Stimulated activated naive CD4-positive, alpha-beta T cell (primary cell): ENCODE measurements at regions not wholly inside any gene's neighbourhood (a gene's known extent, or its start where the extent isn't known, plus 50 kb on each side); places are given as distances from the start of the nearest gene placed in this dataset.

ENCODE experiments used
- DNase-seq, 6 experiments: peaks; one replicate each; lab custom pipeline; 2025; lab: John Stamatoyannopoulos, UW

DNA sequence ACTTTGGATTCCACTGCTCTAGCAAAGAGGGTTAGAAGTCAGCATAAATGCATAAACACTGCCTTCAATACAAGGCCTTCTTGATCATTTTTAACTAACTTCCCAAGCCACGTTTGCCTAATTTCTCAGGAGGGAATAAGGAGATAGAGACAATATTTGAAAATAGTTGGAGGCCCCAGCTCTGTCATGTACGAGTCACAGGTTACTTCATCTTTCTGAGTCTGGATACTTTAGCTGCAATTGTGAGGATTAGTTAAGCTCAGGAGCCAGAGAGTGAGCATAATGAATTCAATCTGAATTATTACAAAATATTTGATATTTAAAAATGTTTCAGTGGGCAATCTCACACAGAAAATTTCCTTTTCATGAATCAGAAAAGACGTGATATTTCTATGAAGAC, 298.9 kb downstream of the SHOX2 start:
- no peak for DNase-seq

DNA sequence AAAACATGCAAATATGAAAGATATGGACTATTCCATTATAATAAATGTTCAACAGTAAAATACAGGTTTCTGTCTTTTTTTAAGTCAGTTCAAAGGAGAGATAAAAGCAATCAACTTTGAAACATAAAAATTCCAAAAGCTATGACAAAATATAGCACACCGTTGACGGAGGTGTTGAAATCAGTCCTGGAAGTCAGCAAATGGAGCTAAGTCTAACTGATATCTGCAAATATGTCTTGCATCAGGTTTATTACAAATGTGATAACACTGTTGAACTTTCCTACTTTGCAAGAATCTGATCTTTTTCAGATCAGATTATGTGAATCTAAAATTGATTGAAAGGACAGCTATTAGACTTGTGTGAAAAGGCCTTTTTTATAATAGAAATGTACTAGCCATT, 300.7 kb downstream of the SHOX2 start:
- DNase-seq, result no peak

DNA sequence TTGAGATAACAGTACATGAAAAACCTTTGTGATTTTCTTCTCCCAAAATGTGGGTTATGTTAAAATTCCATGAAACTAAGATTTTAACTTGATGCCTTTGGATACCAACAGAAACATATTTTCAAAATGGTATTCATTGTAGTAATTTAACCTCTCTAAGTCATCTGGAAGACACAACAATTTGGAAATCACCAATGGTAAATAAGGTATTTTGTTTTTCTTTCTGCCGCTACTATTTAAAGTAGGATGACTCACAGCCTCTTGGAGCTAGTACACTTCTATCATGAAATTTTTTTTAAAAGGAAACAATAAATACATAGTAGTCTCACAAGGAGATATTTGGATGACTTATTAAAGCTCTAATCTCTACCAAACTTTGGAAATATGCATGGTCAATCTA, 291.6 kb upstream of the VEPH1 start:
- DNase-seq, result no peak

DNA sequence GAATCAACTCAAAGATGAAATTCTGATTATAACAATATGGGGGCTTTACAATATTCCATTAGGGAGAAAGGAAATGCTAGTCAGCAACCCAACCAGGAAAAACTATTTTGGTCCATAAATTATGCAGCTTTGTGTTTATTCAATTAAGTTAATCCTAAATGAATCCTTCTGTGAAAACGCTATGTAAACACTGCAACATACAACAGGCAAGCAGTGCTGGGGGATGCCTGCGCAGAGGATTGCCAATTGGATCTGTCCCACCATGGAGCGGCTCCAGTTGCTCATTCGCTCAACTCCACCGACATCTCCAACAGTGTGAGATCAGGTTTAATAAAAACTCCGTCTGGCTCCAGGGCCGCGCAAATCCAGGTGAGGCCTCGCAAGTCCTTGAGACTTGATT, 290.5 kb upstream of the VEPH1 start:
- no peak for DNase-seq

DNA sequence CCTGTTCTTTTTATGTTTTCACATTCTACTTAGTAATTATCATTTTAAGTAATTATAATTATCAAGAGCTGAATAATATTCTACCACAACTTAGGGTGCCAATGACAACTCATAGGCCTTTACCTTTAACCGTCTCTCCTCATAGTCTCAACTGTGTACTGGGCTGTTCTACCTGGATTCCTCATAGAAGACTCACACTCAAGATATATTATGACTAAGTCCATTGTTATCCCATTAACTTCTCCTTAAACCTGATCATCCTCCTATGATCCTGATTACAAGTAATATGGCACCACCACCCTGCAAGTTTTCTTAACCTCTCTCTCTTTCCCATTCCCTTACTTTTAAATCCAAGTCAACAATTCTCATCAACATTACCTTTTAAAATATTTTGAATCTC, 285.9 kb upstream of the VEPH1 start:
- no peak for DNase-seq

DNA sequence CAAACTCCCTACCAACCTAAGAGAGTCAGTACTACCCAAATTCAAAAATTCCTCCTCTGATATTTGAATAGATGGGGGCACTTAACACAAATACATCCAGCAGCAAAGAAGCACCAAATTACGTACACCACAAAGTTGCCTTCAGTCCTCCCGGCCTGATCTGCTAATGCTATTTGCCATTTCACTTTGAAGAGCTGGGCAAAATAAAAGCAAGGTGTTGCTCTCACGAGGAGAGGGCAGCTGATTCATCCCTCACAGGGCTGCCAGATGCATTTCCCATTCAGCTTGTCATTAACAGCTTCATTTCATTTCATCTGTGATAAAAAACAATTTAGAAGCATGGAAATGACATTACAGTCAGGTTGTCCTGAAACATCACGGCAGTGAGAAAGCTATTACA, 283.4 kb upstream of the VEPH1 start:
- no peak for DNase-seq

DNA sequence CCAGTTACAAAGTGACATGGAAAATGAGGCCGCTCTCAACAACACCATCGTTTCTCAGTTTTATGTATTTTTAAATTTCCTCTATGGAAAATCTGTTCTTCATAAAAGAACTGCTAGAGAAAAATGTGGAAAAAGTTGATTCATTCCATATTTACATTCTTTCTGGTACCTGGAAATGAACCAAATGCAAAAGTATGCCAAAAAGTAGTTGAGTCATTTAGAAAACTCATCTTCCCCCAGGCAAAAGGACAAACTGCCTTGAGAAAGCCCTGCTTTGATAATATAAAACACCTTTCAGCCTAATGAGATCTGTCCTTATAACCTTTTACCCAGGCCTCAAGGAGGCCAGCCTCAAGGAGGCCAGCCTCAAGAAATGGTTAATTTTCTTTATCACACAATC, 283.0 kb upstream of the VEPH1 start:
- DNase-seq, result no peak

DNA sequence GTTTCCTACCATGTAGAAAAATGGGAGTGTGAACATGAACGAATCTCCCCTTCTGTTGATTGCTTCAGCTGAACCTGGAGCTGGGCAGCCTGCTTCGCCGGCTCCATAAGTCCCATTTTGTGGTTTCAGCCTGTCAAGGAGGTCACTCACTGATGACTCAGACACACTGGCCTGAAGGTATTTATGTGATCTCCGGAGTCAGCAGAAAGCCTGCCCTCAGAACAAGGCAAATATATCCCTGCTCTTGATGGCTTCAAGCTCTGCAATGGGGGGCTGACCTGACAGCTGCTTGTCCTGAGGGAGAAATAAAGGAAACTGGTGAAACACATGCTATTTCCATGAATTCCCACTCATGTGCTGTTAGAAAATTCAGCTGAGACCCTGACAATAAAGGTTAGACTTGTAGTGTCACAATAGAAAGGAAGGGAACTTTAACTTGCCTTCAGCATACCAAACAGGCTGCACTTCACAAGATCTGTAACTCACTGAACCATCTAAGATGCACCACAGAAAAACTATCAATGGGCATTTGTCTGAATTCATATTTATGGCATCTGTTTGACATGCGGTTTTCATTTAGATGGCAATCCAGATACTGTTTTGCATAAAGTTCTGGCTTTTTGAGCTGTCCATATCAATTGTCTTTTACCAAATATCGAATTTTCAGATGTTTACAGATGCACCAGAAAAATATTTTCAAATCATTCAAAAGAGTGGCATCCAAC, 282.0 kb upstream of the VEPH1 start:
- no peak for DNase-seq

DNA sequence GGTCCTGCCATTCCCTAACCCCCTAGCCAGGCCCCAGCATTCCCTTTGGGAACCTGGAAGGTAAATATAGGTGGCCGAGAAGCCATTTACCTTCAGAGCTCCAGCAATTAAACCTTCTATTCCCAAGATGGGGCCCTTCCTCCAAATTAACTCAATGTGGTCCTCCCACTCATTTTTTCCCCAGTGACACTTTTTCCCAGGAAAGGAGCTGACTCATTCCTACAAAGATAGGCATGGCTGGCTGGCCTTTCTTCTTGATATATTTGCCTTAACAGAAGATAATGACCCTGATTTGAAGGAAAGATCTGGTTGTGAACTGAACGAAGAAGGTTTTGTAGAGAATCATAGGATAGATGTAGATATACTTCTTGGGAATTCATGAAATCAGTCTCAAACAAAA, 279.0 kb upstream of the VEPH1 start:
- no peak for DNase-seq

DNA sequence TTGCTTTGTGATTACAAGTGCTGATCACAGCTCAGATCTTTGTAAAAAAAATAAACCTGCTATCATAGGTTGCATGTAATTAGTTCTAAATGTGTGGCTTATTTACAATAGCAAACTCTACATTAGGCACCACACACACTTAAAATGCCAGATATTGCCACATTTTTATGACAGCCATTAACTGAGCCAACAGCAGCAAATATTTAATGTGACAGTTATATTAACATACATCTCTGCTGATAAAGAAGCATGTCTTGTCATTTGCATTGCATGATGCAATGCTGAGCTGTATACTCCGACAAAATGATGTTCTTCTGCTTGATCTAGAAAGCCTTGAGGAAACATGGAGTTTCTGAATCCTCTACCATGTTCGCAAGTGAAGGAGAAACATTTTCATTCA, 273.6 kb upstream of the VEPH1 start:
- DNase-seq, result no peak

DNA sequence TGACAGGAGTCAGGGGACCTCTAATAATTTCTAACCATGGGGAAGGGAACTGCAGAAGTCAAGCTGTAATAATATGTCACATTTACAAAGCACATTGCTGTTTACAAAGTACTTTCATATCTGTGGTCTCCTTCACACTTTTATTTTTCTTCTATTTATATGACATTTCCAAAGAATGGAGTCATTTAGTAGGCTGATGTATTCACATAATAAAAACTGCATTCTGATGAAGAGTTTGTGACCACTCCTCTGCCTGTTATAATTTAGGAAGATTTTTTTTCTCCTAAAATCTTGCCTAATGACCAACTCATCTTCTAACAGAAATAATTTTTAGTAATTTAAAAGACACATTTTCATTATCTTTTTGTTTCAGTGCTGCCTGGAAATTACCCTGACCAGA, 272.2 kb upstream of the VEPH1 start:
- no peak for DNase-seq

DNA sequence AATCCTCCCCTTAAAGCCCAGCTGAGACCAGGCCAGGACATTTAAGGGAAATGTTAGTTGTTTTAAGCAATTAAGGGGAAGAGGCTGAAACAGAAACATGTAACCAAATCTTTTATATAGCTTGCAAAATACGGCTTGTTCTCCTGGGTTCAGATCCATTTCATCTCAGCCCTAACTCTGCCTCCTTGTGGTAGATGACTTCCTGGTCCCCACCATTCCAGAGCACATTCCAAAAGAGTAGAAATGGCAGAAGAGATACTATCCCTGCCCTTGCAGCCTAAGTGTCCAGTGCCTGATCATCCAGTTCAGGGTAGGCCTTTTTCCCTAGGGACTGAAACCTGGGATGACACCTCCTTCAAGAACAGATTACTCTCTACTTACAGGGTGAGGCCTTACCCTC, 266.2 kb upstream of the VEPH1 start:
- DNase-seq, result no peak

DNA sequence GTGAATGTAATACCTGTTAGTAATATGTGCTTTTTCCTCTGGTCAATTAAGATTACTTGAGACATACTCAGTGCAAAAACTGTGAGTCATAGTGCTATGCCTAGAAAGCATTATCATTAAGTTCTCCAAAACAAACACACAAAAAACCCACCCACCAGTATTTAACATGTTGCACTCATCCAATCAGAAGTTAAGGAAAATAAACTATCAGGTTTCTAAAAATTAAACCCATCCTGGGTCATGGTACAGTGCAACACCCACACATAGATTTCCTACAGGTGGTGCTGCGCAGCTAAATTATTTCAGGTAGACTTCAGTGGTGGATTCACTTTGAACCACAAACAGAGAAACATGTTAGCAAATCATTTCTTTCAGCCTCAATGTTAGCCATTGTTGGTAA, 264.4 kb upstream of the VEPH1 start:
- DNase-seq, result no peak

DNA sequence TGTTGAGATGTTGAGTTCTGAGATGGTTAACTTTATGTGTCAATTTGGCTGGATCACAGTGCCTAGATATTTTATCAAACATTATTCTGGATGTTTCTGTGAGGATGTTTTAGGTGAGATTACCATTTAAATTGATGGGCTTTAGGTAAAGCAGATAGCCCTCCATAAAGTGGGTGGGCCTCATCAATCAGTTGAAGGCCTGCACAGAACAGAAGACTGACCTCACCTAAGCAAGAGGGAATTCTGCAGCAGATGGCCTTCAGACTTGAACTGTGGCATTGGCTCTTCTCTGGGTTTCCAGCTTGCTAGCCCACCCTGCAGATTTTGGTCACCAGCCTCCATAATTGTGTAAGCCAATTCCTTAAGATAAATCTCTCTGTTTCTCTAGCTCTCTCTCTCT, 260.4 kb upstream of the VEPH1 start:
- no peak for DNase-seq

DNA sequence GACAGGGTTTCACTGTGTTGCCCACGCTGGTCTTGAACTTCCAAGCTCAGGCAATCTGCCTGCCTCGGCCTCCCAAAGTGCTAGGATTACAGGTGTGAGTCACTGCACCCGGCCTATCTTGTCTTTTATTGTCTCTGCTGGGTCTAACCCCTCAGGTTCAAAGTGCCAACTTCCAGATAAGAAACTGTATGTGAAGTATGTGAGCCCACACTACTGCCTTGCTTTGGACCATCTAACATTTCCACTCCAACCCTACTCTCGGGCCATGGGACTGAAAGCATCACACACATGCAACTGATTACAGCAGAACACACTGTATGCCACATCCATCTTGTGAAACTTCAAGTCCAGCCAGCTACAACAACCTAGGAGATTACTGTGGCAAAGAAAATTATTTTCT, 256.1 kb upstream of the VEPH1 start:
- DNase-seq, result no peak

DNA sequence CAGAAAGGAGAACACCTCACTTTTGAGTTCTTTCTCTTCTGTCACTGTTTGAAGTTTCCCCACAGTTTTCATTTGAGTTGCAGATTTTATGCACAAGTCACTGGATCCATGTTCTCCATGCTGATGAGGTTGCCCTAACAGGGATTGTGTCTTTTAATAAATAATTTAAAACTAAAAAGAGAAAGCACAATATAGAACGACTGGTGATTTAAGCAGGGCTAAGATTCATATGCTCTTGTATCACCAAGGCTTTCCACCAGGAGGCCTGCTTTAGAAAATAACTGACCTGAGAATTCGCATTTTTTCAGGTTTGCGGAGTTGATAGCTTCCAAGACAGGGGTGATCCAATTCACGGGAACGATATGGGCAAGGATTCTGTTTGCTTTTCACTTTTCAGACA, 252.0 kb upstream of the VEPH1 start:
- DNase-seq, result no peak

DNA sequence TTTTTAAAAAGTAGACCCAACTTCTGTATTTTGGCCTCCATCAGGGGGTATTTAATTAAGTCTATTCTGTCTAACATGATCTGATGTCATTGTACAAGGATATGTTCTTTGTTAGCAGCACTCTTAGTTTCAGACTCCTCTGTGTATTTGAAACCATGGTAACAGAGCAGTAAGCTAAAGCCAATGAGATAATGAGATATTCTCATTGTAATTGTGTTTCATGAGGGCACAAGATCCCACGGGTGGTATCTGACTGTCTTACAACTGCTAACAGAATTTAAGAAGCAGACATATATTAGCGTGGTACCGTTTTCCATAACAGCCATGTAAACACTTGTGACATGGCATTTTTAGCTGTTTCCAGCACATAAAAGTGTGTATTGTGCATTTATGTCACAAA, 251.2 kb upstream of the VEPH1 start:
- no peak for DNase-seq

DNA sequence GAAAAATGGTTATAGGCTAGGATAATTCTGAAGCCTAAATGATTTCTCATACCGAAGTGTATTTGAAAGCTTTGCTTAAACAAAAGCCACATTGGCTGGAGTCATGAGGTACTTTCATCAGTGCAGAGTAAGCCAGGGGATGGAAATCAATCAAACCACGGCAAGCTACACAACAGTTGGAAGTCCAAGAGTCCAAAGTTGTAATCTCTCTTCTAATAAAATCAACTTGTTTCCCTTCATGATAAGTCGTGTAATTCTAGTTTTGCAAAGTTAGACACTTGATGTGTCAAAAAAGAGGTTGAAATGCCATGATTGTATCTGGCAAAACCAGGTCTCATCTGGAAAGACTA, 250.5 kb upstream of the VEPH1 start:
- no peak for DNase-seq

DNA sequence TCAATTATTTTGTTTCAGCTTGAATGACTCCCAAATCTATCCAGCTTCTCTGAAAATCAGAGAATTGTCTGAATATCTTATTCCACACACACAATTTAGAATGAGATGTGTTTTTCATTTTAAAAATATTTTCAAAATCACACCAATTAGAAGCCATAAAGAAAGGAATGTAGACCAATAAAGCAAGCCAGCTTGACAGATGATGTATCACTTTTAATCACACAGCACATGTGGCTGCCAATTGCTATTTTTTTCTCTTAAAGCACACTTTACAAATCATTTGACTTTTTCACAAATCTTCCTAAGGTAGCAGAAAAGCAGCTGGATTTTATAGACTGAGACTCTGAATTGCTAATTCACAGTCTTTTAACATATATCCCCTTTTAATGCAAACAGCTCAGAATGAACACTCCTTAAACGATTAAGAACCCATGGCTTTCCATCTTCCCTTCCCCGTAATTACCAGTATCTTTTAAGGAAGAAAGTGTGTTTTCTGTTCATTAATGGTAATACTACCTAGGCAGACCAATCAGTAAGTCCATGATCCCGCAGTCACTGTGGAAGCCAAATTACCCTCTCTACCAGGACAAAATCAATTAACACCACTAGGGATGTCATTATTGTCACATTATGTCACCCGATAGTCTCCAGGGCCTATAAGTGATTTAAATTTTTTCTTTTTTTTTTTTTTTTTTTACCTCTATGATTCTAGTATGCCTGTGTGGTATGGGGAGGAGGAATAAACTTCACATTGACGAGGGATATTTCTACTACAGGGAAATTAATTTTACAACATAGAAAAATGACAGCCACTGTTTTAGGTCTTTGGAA, 250.0 kb upstream of the VEPH1 start:
- DNase-seq, result no peak

DNA sequence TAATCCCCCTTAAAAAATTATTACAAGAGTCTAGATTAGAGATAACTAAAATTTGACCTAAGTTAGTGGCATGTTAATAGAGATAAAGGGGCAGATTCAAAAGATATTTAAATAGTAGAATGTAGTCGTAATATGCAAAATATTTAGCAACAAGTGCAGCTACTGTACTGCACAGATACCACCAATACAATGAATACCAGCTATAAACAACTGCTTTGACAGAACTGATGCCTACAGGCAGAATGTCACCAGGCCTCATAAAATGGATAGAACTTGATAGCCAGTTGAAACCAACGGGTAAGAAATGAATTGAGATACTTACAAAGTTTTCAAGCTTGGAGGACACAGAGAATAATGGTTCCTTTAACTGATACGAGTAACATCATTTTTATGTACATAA, 249.3 kb upstream of the VEPH1 start:
- no peak for DNase-seq

DNA sequence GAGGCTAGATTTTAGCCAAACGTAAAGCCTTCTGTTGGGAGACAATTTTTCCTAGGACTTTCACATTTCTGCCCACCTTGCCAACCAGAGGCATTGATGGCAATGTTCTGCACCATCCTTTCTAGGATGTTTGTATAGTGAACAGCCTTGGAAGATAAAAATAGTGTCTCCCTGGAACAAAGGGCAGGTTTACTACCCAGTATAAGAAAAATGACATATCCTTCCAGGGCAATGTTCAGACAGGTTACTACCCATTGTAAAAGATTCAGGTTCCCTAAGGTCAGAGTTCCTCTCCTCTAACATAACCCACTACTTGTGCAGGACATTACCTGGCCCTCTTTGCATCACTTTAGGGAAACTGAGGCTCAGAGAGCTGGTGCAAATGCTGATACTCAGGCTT, 248.2 kb upstream of the VEPH1 start:
- no peak for DNase-seq

DNA sequence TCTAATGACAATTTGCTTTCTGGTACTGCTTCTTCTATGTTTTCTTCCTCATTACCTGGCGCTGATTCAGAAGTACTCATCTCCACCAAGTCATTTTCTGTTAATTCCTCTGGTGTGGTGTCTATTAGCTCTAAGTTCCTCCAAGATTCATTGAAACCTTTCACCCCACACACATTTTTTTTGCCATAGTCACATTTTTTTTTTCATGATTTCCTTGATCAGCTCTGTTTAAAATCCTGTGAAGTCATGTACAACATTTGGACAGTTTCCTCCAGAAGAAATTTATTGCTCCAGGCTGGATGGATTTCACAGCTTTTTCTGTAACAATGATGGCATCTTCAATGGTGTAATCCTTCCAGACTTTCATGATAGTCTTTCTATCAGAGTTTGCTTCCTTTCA, 243.2 kb upstream of the VEPH1 start:
- no peak for DNase-seq

DNA sequence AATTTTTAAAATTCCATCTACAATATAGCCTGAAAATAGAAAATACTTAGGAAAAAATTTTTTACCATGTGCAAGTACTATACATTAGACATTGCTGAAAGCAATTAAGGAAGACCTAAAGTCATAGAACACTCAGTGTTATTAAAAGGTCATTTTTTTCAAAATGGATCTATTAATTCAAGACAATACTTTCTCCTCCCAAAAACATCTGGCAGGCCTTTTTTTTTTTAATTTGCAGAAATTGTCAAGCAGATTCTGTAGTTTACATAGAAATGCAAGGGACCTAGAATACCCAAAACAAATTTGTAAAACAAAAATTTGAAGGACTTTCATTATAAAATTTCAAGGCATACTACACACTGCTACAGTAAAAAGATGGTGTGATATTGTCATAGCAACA, 238.4 kb upstream of the VEPH1 start:
- no peak for DNase-seq

DNA sequence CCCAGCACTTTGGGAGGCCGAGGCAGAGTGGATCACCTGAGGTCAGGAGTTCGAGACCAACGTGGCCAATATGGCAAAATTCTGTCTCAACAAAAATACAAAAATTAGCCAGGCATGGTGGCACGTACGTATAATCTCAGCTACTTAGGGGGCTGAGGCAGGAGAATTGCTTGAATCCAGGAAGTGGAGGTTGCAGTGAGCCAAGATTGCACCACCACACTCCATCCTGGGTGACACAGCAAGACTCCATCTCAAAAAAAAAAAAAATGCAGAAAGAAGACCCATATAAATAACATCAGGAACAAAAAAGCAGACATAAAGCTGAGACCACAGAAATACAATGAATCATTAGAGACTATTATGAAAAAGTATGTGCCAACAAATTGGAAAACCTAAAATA, 235.2 kb upstream of the VEPH1 start:
- DNase-seq, result no peak
